Activated CD4-positive, alpha-beta T cell treated with anti-CD3 and anti-CD28 coated beads, Interleukin-2, amount 50 U/mL, for 16 hours (primary cell): ENCODE measurements at regions not wholly inside any gene's neighbourhood (a gene's known extent, or its start where the extent isn't known, plus 50 kb on each side); places are given as distances from the start of the nearest gene placed in this dataset.

Experiments used
- DNase-seq: peaks from one replicate; pipeline ENCODE4 v3.0.0-alpha.2; 2020

DNA sequence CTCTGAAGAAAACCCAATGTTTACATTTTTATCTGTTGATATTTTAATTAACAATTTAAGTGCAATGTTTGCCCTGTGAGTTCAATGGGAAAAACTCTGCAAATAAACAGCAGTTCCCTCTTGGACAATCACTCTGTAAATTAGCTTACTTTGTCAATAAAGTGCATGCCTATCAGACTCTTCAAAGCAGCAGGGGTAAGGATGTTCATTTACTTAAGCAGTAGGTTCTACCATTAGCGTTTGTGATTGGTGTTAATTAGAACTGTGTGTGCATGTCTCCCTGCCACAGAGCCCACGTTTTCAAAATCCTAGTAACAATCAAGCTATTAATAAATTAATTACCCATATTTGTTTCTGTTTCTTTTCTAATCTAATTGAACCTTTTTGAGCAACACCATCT is 1921.6 kb upstream of the WWC1 start:
- DNase-seq = no peak

DNA sequence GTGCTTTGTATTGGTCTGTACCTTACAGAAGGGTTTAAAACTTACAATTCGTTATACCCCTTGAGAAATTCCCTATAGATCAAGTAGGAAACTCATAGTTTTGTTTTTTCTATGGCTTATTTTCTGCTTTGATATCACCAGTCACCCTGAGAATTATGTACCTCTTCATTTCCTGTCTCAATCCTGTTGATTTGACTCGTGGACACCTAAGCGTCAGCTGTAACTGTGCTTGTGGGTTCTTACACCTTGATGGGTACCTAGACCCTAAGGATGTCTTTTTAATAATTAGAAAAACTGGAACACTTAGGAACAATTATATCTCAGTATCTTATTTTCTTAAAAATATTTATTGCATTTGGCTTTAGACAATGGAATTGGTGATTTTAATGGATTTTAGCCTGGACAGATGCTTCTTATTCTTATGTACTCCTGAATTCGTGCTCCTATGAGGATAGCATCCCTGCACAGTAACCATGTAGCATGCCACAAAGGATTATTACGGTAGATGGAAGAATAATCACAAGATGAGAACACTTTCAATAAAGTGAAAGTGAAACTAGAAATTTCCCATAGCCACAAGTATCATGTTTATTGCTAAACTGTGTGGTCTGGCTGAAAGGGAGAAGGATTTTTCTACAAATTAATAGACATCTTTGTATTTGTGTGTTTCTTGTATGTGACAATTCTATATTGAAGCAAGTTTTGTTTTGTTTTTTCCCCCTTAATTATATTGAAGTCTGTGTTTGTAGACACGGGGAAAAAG is 1920.3 kb upstream of the WWC1 start:
- DNase-seq = no peak

DNA sequence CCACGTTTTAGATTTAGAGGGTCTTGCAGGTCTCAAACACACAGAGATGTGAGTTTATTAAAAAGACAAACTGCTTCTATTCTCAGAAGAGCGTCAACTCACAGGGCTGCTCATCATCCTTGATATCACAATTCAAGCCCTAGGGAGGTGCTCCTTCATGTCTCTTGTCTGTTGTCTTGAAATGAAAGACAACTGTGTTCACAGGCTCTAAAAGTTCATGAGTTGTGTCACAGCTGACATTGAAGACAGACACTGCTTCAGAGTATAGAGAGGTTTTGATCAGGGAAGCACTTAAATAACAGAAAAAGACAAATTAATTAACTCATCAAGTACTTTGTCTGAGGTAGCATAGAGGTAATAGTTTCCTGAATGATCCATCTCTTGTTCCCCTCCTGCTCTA is 1917.6 kb upstream of the WWC1 start:
- no peak for DNase-seq

DNA sequence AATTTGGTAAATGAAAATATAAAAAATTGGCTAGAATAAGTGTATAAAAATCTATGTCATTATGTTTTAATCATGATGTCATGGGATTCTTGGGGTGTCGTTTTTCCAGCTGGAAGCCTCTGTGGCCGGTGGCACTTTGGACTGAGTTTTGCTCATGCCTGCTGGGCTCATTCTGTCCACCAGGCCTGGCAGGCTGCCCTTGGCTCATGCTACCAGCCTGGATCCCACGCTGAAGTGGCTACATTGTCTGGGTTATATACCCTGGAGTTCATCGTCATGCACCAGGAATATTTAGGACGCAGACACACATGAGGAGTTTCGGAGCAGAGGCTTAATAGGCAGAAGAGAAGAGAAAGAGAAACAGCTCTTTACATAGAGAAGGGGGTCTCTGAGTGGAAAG is 1913.7 kb upstream of the WWC1 start:
- no peak for DNase-seq

DNA sequence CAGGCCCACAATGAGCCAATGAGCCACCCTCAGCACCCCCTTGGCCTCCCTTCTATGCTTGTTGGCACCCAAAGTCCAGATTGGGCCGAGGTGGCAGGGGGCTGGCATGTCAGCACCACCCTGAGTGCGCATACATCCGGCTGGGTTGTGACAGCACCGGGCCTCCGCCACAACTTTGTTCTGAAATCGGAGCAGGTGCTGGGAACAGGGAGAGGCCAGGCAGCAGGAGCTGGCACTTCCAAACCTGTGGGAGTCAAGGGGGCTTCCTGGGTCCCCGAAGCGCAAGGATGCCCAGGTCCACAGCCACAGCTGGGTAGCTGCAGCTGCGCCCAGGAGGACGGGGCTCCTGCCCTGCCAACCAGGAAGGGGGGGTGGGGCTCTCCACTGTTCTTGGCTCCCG is 1911.9 kb upstream of the WWC1 start:
- DNase-seq = no peak

DNA sequence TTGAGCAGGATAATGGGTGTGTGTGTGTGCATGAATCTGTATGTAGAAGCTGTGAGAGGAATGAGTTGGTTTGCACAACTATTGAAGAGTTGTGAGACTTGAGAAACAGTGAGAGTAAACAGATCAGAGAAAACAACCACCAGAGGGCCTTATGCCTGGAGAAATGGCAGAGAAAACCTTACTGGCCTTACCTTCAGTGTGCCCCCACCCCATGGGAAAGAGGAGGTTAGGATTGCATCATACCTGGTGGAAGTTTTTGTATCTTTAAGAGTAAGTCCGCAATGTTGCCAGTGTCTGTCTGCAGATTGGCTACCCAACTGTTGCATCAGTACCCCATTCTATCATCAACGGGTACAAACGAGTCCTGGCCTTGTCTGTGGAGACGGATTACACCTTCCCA is 1909.4 kb upstream of the WWC1 start:
- no peak for DNase-seq

DNA sequence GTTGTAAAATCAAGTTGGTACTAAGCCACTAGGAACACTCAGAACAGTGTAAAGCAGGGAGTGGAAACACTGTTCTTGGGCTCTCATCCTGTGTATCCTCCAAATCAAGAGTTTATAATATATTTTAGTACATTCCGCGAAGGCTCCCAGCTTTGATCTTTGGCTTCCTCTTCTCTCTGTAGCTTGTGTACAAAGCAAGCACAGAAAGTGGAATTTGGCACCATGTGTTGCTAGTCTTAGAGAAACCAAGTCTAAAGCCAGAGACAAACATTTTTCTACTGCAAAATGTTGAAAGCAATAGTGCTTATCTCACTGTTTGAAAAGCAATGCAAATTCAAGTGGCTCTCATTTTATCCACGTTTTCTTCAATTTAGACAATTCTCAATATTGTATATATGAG is 1893.3 kb upstream of the WWC1 start:
- no peak for DNase-seq

GRCh38 chr5:166399781-166400180 is 1891.7 kb upstream of the WWC1 start:
- DNase-seq = no peak

GRCh38 chr5:166401391-166401790 is 1890.1 kb upstream of the WWC1 start:
- no peak for DNase-seq

DNA sequence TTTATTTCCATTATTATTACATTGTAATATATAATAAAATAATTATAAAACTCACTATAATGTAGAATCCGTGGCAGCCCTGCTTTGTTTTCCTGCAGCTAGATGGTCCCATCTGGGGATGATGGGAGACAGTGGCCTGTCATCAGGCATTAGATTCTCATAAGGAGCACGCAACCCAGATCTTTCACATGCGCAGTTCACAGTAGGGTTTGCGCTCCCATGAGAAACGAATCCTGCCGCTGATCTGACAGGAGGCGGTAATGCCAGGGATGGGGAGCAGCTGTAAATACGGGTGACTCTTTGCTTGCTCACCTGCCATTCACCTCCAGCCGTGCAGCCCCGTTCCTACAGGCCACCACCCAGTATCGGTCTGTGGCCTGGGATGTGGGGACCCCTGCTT is 1879.3 kb upstream of the WWC1 start:
- no peak for DNase-seq

DNA sequence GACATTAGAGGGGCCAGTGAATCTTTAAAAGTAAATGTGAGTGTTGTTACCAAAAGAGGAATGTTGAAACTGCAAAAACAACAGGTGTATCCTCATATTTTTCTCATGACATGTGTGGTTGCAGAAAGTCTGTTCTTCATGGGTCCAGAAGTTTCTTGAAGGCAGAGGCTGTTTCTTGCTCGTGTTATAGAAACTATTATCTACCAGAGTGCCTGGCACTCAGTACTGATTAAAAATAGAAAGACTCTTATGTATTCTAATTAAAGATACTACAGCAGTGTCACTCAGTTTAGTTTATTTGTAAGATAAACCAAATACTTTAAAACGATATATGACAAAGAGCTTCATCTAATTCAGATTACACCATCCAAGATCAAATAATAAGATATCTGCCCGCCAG is 1864.2 kb upstream of the WWC1 start:
- no peak for DNase-seq

- no peak for DNase-seq
These were observed 1863.1 kb upstream of the WWC1 start for GRCh38 chr5:166428264-166428803.

DNA sequence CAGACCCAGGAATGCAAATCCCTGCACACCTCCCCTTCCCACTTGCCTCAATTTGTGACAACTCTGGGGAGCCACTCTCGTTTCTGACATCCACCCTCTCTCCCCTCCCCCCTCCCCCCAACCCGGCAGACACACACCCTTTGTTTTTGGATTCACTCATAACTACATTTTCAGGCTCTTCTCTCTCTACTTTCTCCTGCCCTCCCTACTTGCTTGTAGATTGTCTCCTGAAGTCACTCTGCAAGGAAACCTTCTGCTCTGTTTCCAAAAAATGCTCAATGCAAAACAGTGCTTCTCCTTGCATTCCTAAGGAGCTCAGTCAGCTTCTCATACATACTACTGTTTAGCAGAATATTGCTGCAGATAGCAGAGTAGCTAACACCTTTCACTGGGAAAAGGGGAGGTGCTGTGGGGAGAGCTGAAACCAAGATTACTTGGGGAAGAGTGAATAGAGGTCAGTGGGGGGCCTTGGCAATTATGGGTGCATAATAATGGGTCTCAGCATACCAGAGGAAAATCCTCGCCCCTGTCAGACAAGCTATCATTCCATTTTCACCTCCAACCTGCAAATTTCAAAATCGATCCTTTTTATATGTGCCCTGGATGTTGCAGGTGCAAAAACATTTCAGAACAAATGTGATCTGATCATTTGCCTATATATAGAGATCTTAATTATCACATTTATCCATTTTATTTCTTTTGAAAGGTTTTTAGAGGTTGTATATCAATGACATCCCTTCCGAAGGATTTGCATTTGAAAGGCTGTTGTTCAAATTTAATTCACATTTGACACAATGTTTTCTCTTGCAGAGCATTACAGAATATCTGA is 1860.7 kb upstream of the WWC1 start:
- no peak for DNase-seq

DNA sequence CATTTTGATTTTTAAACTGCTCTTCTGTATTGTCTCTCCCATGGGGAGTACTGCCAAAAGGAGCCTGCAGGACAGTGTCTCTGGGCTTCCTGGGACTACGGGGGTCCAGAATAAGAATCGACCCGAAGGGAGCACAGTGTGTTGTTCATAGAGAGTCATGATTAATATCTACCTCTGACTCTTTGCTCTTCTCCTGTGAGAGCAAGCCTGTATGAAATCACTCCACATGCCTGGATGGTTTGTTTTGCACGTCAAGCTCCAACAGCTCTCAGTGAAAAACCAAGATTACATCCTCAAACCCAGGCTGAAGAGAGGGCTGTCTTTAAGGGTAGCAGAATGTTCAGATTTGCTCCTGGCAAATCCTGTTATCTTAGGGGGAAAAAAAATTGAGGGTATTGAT is 1860.0 kb upstream of the WWC1 start:
- DNase-seq = no peak

DNA sequence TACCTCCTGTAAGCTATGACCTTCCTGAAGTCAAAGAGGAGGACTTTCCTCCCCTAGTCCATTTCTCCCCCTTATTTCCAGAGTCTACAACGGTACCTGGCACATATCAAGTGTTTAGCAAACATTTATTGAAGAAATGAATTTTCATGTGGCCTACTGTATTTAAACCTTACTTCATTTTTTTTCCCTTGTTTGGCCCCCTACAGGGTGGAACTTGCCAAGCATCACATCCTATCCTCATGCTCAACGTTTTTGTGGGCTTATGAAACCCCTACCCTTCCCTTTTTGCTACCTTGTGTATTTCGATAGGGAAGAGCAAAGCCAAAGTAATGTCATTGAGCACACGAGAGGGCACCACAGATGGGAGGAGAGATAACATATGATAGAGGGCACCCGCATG is 1857.8 kb upstream of the WWC1 start:
- no peak for DNase-seq

DNA sequence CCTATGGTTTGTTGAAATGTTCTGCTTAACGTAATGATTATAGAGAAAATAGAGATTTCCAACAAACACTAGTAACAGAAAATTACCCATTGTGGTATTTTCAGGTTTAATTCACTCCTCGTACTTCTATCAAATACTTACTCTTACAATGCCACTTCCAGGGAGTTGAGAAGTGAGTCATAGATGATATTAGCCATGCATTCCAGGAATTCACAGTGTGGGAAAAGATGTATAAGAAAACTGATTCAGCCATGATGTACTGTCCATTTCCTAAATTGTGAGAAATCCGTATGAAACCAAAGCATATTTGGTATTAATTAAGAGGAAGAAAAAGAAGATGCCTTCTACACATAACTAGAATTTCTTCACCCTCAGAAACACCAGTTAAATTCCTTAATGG is 1854.6 kb upstream of the WWC1 start:
- DNase-seq = no peak

DNA sequence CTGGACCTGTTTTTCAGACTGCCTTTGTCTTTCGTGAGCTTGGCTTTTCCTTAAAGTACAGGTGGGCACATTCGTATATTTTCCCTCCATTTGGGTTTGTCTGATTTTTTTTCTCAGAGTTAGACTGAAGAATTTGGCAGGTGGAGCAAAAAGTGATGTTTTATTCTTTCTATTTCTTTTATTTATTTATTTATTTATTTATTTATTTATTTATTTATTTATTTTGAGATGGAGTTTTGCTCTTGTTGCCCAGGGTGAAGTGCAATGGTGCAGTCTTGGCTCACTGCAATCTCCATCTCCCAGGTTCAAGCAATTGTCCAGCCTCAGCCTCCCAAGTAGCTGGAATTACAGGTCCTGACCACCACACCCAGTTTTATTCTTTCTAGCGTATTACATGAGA is 1805.1 kb upstream of the WWC1 start:
- no peak for DNase-seq

GRCh38 chr5:166488560-166488959 is 1802.9 kb upstream of the WWC1 start:
- DNase-seq = no peak

GRCh38 chr5:166493040-166493439 is 1798.4 kb upstream of the WWC1 start:
- DNase-seq = no peak

DNA sequence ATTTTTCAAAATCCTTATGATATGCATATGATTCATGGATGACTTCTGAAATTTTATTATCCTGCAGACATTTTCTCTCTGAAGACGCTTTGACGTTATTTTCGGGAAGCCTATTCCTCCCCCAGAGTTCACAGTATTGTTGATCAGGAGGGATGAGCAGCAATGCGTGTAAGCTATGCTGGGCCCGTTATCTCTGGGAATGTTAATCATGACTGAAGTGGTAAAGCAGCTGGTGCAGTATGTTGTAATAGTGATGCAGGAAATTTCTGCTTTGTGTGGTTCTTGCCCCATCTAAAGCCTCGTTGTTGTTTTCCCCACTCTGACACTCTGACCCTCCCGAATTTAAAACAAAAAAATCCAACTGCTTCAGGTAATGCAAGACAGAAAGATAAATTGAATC is 1797.8 kb upstream of the WWC1 start:
- DNase-seq = no peak

- no peak for DNase-seq
These were observed 1793.8 kb upstream of the WWC1 start for GRCh38 chr5:166497496-166498104.

DNA sequence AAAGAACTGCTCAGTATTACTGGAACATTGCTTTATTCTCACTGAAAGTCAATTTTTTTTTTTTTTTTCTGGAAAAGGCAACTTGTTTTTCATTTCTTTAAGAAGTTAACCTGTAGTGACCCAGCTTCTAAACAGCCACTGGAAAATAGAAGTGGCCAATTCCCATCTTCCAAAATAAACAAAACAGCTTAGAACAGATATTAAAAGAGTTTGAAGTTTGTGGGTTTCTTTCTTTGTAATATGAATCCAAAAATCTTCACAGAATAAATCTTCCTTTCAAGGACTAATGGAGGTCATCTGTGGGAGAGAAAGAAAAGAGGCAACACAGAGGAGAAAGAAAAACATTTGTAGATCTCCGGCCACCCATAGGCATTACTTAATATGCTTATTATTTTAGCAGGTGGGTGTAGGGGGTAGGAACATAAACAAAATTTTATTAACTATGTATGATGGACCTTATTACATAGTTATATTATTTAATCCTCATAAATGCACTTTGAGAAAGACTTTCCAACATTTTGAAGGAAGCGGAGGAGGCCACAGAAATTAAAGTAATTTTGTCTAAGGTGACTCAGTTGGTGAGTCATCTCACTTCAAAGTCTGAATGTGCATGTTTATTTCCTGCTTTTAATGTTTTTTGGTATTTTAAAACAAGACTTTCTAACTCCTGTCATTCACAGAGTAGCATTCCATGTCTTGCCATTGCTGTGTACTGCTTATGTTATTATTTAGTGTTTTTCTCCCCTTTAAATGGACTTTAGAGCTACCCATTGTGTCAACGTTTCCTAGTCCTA is 1791.8 kb upstream of the WWC1 start:
- no peak for DNase-seq

DNA sequence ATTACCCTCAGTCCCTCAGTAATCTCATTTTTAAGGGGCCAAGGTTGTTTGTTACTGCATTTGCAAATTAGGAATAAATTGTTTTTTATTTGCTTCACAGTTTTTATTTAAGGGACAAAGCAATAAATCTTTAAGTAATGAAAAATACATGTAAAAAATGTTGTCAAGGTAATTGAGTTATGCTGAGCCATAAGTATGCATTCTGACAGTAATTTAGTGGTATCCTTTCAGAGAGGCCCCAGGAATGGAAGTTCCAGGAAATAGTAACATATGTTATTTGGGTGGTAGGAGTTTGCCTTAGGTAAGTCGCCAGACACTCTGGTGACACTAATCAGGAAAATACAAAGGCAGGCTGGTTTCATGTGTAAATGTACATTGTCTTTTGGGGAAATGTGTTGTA is 1787.9 kb upstream of the WWC1 start:
- DNase-seq = no peak
